GM12891 (cell line): ENCODE measurements at regions not wholly inside any gene's neighbourhood (a gene's known extent, or its start where the extent isn't known, plus 50 kb on each side); places are given as distances from the start of the nearest gene placed in this dataset.

Source experiments
- PAX5 ChIP-seq: IDR thresholded peaks from 2 replicates; pipeline ENCODE4 v1.6.1; 2011; ENCODE audit warnings: low read length, moderate library complexity, mild to moderate bottlenecking; ENCODE audit not compliant: insufficient read depth, severe bottlenecking
- POLR2A ChIP-seq: IDR thresholded peaks from 2 replicates; pipeline ENCODE4 v1.6.1; 2011; ENCODE audit warnings: low read depth, low read length, control low read depth
- POLR2AphosphoS5 ChIP-seq: IDR thresholded peaks from 2 replicates; pipeline ENCODE4 v1.6.1; 2011; ENCODE audit warnings: low read depth, low read length, control low read depth

DNA sequence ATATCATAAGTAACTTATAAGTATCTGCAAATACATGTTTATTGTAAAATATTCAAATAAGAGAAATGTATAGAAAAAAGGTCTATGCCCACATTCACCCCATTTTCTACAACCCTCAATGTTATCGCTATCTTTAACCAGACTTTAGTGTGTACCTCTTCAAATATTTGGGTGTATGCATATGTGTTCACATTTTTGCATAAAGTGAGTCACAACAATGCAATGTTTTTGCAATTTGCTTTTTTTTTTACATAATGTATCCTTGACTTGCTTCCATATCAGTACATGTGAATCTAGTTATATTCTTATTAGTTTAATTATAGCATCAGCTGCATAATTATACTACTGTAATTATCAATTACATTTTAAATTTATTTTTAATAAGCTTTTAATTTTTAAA lies 117.3 kb upstream of the LYSMD4 start:
- no peak for TF ChIP-seq POLR2A
- TF ChIP-seq PAX5, result no peak
- TF ChIP-seq POLR2AphosphoS5, result no peak
